Testis (tissue), 2 donors: ENCODE measurements at regions not wholly inside any gene's neighbourhood (a gene's known extent, or its start where the extent isn't known, plus 50 kb on each side); places are given as distances from the start of the nearest gene placed in this dataset.

Experiments
- POLR2A ChIP-seq: fragments of 450-650 bp; IDR thresholded peaks from one replicate; pipeline ENCODE4 v1.6.1; 2017; ENCODE audit warnings: antibody characterized with exemption, mild to moderate bottlenecking, moderate library complexity
- TF ChIP-seq, protein P1 (sequence below), 3 experiments: fragments of 450-650 bp in 2 of 3; fragments of 200-600 bp in 1 of 3; sonication (generic) in 1 of 3; IDR thresholded peaks; one replicate each; pipeline ENCODE4 v1.5.1; 2016 to 2019; ENCODE audit warnings: antibody characterized with exemption in 3 of 3, mild to moderate bottlenecking in 2 of 3, moderate library complexity in 1 of 3

DNA sequence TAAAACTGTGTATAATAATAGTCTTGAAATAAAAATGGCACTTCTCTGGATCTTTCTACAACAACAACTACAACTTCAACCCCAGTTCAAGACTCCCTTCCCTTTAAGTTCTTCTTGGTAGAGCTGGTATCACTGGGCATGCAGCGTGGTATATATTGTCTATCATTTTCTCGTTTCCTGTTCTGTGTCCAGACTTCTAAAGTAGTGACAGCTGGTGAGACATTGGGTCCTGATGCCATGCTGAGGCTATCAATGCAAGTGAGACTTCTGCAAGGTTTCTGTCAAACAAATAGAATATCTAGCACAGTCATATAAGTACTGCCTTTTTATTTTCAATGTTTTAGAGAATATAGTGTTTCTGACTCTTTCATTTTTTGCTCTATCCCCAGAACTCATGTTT, 123.0 kb upstream of the GRIN3A start:
- TF ChIP-seq, protein P1, sequence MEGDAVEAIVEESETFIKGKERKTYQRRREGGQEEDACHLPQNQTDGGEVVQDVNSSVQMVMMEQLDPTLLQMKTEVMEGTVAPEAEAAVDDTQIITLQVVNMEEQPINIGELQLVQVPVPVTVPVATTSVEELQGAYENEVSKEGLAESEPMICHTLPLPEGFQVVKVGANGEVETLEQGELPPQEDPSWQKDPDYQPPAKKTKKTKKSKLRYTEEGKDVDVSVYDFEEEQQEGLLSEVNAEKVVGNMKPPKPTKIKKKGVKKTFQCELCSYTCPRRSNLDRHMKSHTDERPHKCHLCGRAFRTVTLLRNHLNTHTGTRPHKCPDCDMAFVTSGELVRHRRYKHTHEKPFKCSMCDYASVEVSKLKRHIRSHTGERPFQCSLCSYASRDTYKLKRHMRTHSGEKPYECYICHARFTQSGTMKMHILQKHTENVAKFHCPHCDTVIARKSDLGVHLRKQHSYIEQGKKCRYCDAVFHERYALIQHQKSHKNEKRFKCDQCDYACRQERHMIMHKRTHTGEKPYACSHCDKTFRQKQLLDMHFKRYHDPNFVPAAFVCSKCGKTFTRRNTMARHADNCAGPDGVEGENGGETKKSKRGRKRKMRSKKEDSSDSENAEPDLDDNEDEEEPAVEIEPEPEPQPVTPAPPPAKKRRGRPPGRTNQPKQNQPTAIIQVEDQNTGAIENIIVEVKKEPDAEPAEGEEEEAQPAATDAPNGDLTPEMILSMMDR (IDR thresholded peaks at IDR 0.05): no peak
- TF ChIP-seq POLR2A: no peak
